ENCODE measurements at regions not wholly inside any gene's neighbourhood (a gene's known extent, or its start where the extent isn't known, plus 50 kb on each side); places are given as distances from the start of the nearest gene placed in this dataset.

DNA sequence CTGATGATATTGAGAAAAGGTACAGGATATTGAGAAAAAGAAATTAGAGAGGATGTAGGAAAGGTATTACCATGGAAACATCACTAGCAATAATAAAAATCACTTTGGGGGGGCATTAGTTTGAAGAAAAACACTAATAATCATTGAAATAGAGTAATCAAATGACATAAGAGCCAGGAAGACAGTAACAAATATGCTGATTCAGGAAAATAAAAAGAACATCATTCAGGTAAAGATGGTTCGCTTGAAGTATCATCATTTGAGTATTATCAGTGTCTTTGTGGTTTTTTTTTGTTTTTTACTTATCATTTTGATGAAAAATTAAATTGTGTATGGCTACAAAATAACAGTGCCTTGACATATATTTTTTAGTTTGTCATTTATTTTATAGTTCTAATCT lies 164.5 kb downstream of the IFI44 start (continued):
- TF ChIP-seq TCF7 (CRISPR knock-in tag; IDR thresholded peaks at IDR 0.05; ENCODE audit: low read depth) (no peak), NR1H2 (CRISPR knock-in tag; IDR thresholded peaks at IDR 0.05) (no peak), RELA (CRISPR knock-in tag; IDR thresholded peaks at IDR 0.05; ENCODE audit: borderline replicate concordance) (no peak)
- TF ChIP-seq, protein P1, sequence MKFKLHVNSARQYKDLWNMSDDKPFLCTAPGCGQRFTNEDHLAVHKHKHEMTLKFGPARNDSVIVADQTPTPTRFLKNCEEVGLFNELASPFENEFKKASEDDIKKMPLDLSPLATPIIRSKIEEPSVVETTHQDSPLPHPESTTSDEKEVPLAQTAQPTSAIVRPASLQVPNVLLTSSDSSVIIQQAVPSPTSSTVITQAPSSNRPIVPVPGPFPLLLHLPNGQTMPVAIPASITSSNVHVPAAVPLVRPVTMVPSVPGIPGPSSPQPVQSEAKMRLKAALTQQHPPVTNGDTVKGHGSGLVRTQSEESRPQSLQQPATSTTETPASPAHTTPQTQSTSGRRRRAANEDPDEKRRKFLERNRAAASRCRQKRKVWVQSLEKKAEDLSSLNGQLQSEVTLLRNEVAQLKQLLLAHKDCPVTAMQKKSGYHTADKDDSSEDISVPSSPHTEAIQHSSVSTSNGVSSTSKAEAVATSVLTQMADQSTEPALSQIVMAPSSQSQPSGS (CRISPR knock-in tag; IDR thresholded peaks at IDR 0.05; ENCODE audit: borderline replicate concordance, low read depth), result no peak

DNA sequence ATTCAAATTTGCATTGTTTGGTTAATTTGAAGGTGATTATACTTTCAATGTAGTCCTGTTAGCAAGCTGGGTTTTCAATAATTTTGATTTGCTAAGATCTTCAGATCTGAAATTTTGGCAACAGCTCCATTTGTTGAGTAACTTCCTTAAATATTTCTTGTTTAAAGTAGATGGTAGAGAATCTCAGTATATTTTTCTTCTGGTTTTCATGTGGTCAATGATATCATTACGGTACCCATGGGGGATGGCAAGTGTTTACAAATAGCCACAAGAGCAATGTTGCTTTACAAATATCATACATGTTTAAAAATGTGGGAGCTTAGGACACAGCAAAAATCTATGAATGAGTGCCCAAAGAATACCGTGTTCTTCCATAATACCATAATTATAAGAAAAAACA lies 175.9 kb downstream of the IFI44 start:
- H3K9me3 Mint-ChIP-seq, result peaks cover 6% of the 10 kb centered on the region; the same call in 1 of the 2 replicates
- H3K4me1 Mint-ChIP-seq, result peaks cover 5% of the 10 kb centered on the region
- DNase-seq (ENCODE audit: low spot score) (no peak), ATAC-seq (no peak)
- H3K27ac Mint-ChIP-seq, result no peak overlapping the region
- no peaks in the 10 kb centered on the region for H3K36me3 Mint-ChIP-seq
- POLR2A ChIA-PET, result no interaction called here
- TF ChIP-seq, protein P2, sequence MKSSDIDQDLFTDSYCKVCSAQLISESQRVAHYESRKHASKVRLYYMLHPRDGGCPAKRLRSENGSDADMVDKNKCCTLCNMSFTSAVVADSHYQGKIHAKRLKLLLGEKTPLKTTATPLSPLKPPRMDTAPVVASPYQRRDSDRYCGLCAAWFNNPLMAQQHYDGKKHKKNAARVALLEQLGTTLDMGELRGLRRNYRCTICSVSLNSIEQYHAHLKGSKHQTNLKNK (CRISPR knock-in tag; IDR thresholded peaks at IDR 0.05), result no peak
- TF ChIP-seq, protein P3, sequence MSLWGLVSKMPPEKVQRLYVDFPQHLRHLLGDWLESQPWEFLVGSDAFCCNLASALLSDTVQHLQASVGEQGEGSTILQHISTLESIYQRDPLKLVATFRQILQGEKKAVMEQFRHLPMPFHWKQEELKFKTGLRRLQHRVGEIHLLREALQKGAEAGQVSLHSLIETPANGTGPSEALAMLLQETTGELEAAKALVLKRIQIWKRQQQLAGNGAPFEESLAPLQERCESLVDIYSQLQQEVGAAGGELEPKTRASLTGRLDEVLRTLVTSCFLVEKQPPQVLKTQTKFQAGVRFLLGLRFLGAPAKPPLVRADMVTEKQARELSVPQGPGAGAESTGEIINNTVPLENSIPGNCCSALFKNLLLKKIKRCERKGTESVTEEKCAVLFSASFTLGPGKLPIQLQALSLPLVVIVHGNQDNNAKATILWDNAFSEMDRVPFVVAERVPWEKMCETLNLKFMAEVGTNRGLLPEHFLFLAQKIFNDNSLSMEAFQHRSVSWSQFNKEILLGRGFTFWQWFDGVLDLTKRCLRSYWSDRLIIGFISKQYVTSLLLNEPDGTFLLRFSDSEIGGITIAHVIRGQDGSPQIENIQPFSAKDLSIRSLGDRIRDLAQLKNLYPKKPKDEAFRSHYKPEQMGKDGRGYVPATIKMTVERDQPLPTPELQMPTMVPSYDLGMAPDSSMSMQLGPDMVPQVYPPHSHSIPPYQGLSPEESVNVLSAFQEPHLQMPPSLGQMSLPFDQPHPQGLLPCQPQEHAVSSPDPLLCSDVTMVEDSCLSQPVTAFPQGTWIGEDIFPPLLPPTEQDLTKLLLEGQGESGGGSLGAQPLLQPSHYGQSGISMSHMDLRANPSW (CRISPR knock-in tag; conservative IDR thresholded peaks at IDR 0.05; ENCODE audit: low read depth), result no peak
- H3K27me3 Mint-ChIP-seq (ENCODE audit: low read depth), result no peaks in the 10 kb centered on the region
- no peak overlapping the region for H3K4me3 Mint-ChIP-seq
- CTCF ChIA-PET, result no interaction called here

DNA sequence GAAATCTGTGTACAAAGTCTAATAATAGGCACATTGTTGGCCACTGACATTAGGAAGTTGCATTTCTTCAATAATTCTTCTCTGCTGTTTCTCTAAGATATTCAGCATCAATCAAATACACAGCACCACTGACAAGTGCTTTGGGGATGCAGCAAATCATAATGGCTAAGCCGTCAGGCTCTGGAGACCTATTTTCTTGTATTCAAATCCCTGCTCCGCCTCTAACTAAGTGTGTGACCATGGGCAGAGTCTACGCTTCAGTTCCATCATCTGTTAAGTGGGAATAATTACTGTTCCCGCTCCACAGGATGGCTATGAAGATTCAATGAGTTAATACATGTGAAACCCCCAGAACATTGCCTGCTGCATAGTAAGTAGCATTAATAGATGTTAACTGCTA lies 176.9 kb downstream of the ADGRL4 start:
- ATAC-seq (no peak), DNase-seq (ENCODE audit: low spot score) (no peak)
- Mint-ChIP-seq H3K4me3 (no peak overlapping the region), H3K4me1 (peaks cover 5% of the 10 kb centered on the region), H3K27me3 (ENCODE audit: low read depth) (no peaks in the 10 kb centered on the region), H3K9me3 (peaks cover 3% of the 10 kb centered on the region), H3K27ac (no peak overlapping the region), H3K36me3 (no peaks in the 10 kb centered on the region)
- TF ChIP-seq, protein P2 (CRISPR knock-in tag; IDR thresholded peaks at IDR 0.05), result no peak
- no peak for TF ChIP-seq ZNF317 (CRISPR knock-in tag; IDR thresholded peaks at IDR 0.05; ENCODE audit: borderline replicate concordance, low read depth)
- TF ChIP-seq EMX1 (CRISPR knock-in tag; IDR thresholded peaks at IDR 0.05), result no peak
- no peak for TF ChIP-seq ZNF423 (CRISPR knock-in tag; IDR thresholded peaks at IDR 0.05)
- TF ChIP-seq, protein P4, sequence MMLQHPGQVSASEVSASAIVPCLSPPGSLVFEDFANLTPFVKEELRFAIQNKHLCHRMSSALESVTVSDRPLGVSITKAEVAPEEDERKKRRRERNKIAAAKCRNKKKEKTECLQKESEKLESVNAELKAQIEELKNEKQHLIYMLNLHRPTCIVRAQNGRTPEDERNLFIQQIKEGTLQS (CRISPR knock-in tag; conservative IDR thresholded peaks at IDR 0.05), result no peak
- no peak for TF ChIP-seq ZNF396 (CRISPR knock-in tag; IDR thresholded peaks at IDR 0.05; ENCODE audit: borderline replicate concordance)
- TF ChIP-seq FOXJ3 (CRISPR knock-in tag; IDR thresholded peaks at IDR 0.05; ENCODE audit: borderline replicate concordance), result no peak
- TF ChIP-seq, protein P5, sequence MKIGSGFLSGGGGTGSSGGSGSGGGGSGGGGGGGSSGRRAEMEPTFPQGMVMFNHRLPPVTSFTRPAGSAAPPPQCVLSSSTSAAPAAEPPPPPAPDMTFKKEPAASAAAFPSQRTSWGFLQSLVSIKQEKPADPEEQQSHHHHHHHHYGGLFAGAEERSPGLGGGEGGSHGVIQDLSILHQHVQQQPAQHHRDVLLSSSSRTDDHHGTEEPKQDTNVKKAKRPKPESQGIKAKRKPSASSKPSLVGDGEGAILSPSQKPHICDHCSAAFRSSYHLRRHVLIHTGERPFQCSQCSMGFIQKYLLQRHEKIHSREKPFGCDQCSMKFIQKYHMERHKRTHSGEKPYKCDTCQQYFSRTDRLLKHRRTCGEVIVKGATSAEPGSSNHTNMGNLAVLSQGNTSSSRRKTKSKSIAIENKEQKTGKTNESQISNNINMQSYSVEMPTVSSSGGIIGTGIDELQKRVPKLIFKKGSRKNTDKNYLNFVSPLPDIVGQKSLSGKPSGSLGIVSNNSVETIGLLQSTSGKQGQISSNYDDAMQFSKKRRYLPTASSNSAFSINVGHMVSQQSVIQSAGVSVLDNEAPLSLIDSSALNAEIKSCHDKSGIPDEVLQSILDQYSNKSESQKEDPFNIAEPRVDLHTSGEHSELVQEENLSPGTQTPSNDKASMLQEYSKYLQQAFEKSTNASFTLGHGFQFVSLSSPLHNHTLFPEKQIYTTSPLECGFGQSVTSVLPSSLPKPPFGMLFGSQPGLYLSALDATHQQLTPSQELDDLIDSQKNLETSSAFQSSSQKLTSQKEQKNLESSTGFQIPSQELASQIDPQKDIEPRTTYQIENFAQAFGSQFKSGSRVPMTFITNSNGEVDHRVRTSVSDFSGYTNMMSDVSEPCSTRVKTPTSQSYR (CRISPR knock-in tag; IDR thresholded peaks at IDR 0.05), result no peak
- TF ChIP-seq RORB (CRISPR knock-in tag; IDR thresholded peaks at IDR 0.05), result no peak
- TF ChIP-seq KAT7 (CRISPR knock-in tag; IDR thresholded peaks at IDR 0.05; ENCODE audit: borderline replicate concordance), result no peak
- no peak for TF ChIP-seq RELA (CRISPR knock-in tag; IDR thresholded peaks at IDR 0.05; ENCODE audit: borderline replicate concordance)
- TF ChIP-seq, protein P6, sequence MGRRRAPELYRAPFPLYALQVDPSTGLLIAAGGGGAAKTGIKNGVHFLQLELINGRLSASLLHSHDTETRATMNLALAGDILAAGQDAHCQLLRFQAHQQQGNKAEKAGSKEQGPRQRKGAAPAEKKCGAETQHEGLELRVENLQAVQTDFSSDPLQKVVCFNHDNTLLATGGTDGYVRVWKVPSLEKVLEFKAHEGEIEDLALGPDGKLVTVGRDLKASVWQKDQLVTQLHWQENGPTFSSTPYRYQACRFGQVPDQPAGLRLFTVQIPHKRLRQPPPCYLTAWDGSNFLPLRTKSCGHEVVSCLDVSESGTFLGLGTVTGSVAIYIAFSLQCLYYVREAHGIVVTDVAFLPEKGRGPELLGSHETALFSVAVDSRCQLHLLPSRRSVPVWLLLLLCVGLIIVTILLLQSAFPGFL (CRISPR knock-in tag; IDR thresholded peaks at IDR 0.05; ENCODE audit: borderline replicate concordance), result no peak
- TF ChIP-seq, protein P7, sequence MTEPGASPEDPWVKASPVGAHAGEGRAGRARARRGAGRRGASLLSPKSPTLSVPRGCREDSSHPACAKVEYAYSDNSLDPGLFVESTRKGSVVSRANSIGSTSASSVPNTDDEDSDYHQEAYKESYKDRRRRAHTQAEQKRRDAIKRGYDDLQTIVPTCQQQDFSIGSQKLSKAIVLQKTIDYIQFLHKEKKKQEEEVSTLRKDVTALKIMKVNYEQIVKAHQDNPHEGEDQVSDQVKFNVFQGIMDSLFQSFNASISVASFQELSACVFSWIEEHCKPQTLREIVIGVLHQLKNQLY (CRISPR knock-in tag; IDR thresholded peaks at IDR 0.05), result no peak
- TF ChIP-seq ZNF671 (CRISPR knock-in tag; IDR thresholded peaks at IDR 0.05), result no peak
- TF ChIP-seq, protein P8, sequence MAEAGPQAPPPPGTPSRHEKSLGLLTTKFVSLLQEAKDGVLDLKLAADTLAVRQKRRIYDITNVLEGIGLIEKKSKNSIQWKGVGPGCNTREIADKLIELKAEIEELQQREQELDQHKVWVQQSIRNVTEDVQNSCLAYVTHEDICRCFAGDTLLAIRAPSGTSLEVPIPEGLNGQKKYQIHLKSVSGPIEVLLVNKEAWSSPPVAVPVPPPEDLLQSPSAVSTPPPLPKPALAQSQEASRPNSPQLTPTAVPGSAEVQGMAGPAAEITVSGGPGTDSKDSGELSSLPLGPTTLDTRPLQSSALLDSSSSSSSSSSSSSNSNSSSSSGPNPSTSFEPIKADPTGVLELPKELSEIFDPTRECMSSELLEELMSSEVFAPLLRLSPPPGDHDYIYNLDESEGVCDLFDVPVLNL (CRISPR knock-in tag; IDR thresholded peaks at IDR 0.05; ENCODE audit: borderline replicate concordance, low read depth), result no peak
- TF ChIP-seq ESRRA (CRISPR knock-in tag; IDR thresholded peaks at IDR 0.05; ENCODE audit: borderline replicate concordance), result no peak
- TF ChIP-seq CBFB (CRISPR knock-in tag; IDR thresholded peaks at IDR 0.05; ENCODE audit: low read depth), result no peak
- CTCF ChIA-PET, result no interaction called here
- POLR2A ChIA-PET, result no interaction called here
